ENCODE measurements at regions not wholly inside any gene's neighbourhood (a gene's known extent, or its start where the extent isn't known, plus 50 kb on each side); places are given as distances from the start of the nearest gene placed in this dataset.

- TF ChIP-seq CTCF (conservative IDR thresholded peaks at IDR 0.05; ENCODE audit: low read length), result no peak
- TF ChIP-seq EZH2phosphoT487 (IDR thresholded peaks at IDR 0.05; ENCODE audit: borderline replicate concordance, low read depth, low read length), result no peak
Measured at GRCh38 chr3:77919244-77919643, 879.3 kb downstream of the ROBO2 start.
